DOHH2 (cell line): ENCODE measurements at regions not wholly inside any gene's neighbourhood (a gene's known extent, or its start where the extent isn't known, plus 50 kb on each side); places are given as distances from the start of the nearest gene placed in this dataset.

Source experiments
- EZH2phosphoT487 ChIP-seq: fragments of 200-600 bp; sonication (generic); IDR thresholded peaks from 2 replicates; pipeline ENCODE4 v1.6.1; 2017; ENCODE audit warnings: borderline replicate concordance, mild to moderate bottlenecking, antibody characterized with exemption, low read length, moderate library complexity, mixed read lengths
- TF ChIP-seq, protein P1 (sequence below): fragments of 200-600 bp; sonication (generic); IDR thresholded peaks from one replicate; pipeline ENCODE4 v1.5.1; 2014; ENCODE audit warnings: antibody characterized with exemption, mild to moderate bottlenecking, low read depth, low read length; ENCODE audit not compliant: poor library complexity, severe bottlenecking

- TF ChIP-seq, protein P1, sequence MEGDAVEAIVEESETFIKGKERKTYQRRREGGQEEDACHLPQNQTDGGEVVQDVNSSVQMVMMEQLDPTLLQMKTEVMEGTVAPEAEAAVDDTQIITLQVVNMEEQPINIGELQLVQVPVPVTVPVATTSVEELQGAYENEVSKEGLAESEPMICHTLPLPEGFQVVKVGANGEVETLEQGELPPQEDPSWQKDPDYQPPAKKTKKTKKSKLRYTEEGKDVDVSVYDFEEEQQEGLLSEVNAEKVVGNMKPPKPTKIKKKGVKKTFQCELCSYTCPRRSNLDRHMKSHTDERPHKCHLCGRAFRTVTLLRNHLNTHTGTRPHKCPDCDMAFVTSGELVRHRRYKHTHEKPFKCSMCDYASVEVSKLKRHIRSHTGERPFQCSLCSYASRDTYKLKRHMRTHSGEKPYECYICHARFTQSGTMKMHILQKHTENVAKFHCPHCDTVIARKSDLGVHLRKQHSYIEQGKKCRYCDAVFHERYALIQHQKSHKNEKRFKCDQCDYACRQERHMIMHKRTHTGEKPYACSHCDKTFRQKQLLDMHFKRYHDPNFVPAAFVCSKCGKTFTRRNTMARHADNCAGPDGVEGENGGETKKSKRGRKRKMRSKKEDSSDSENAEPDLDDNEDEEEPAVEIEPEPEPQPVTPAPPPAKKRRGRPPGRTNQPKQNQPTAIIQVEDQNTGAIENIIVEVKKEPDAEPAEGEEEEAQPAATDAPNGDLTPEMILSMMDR, result no peak
- no peak for TF ChIP-seq EZH2phosphoT487
Observed at GRCh38 chr17:33955461-33955860, 299.6 kb upstream of the CCL2 start.
